Right ventricle myocardium inferior (tissue), 1 donor: ENCODE measurements at regions not wholly inside any gene's neighbourhood (a gene's known extent, or its start where the extent isn't known, plus 50 kb on each side); places are given as distances from the start of the nearest gene placed in this dataset.

Experiments used
- ATAC-seq: fragments of 200-7000 bp; cut with Tn5 transposase; one replicate; pipeline ENCODE4 v1.9.1; 2020; ENCODE audit warnings: mild to moderate bottlenecking, moderate library complexity
- DNase-seq: peaks from one replicate; pipeline ENCODE4 v3.0.0; 2021; ENCODE audit errors: missing footprints
- intact Hi-C: fragments of 100-400 bp; cut with DNase I; formaldehyde crosslinking; loops from one replicate; pipeline ENCODE4 v1.11.0; 2022
- donor health status: DM: no; HTN: yes; CAD: no; lungs with severe emphysema.

DNA sequence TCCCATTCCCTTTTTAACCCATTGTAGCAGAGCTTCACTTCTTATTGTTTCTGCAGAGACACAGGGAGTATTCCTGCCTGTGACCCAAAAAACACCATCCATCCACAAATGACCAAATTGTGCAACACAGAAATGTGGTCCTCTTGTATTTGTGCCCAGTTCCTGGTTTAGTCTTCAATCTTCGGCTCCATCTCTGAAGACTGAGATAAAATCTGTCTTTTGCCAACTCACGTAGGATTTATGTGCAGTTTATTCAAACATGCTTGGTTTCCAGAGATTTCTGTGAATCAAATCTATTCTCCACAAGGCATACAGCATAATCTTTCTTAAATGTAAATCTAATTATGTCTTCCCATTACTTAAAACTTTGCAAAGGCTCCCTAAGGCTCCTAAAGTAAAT, 307.0 kb downstream of the AASDHPPT start:
- no peak for ATAC-seq

DNA sequence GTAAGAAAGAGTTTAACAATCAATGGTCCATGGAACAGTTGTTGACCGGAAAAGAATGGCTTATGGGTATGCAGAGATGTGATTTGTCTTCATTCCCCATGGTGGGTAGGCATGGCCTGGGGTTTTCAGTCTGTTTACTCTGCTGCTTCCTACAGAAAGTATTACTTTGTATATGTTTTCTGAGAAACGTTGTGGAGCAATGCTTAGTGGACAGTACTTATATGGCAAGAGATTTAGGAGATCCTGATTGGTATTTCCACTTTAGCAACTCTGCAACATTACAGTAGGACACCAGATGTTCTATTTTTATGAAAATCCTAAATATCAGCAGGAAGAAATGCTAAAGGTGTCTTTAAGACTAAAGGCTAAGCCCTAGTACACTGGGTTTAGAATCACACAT, 309.1 kb downstream of the AASDHPPT start:
- DNase-seq (no peak), ATAC-seq (no peak)
- intact Hi-C loops = no loop called here

More for the DNA sequence above, 307.0 kb downstream of the AASDHPPT start:
- no peak for DNase-seq
- intact Hi-C loops = no loop called here

GRCh38 chr11:106389101-106389500, 311.6 kb downstream of the AASDHPPT start:
- intact Hi-C loops = no loop called here
- no peak for DNase-seq
- ATAC-seq = no peak

DNA sequence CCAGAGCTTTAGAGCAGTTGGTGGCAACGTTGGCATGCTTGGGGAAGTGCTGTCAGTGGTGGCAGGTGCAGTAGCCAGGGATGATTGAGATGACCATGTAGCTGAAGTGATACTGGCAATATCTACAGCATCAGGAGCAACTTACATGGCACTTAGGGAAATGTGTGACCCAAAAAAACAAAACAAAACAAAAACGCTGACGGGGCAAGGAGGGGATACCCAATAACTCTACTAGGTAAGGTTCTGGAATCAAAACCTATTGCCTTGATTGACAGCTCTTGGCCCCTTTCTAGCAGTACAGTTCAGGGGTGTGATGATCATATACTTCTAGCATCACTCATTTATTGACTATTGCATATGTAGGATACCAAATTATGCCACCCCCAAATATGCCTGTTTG, 312.6 kb downstream of the AASDHPPT start:
- intact Hi-C loops = no loop called here
- ATAC-seq = no peak

DNA sequence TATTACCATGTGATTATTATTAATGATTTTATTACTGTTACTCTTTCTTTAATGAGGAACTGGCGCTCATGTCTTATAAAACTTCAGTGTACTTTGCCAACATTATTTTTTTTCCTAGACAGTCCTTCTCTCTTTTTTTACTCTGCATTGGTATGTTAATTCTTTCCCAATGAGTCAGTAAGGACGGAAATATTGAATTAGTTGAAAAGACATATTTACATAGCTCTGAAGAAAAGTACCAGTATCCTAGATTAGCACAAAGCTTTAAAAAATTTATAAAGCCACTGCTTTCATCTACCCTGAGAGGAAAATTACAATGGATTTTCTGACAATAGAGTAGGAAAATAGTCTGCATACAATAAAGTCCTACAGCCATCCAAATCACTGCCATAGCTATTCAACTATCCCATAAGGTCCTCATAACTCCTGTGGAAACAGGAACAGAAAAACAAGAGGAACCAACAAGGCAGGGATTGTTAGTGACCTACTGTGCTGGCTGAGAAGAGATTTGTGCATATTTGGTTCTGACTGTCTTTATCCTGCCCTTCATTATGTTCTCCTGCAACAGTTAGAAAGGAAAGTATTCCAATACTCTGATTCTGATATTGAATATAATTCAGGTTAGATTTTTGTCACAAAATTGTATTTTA, 314.4 kb downstream of the AASDHPPT start:
- no peak for DNase-seq
- ATAC-seq = no peak
- intact Hi-C loops = no loop called here

More for the DNA sequence above, 312.6 kb downstream of the AASDHPPT start:
- DNase-seq = no peak

GRCh38 chr11:106395716-106396349, 318.4 kb downstream of the AASDHPPT start:
- intact Hi-C loops = no loop called here
- ATAC-seq = no peak

GRCh38 chr11:106397787-106398501, 320.5 kb downstream of the AASDHPPT start:
- DNase-seq = no peak
- intact Hi-C loops = no loop called here

More at GRCh38 chr11:106395716-106396349, 318.4 kb downstream of the AASDHPPT start:
- DNase-seq = no peak

GRCh38 chr11:106398502-106399075, 321.1 kb downstream of the AASDHPPT start:
- intact Hi-C loops = no loop called here
- DNase-seq (no peak), ATAC-seq (no peak)

More at GRCh38 chr11:106397787-106398501, 320.5 kb downstream of the AASDHPPT start:
- ATAC-seq = no peak

- no peak for ATAC-seq
- DNase-seq = no peak
- intact Hi-C loops = no loop called here
Observed at GRCh38 chr11:106399076-106399511, 321.6 kb downstream of the AASDHPPT start.

DNA sequence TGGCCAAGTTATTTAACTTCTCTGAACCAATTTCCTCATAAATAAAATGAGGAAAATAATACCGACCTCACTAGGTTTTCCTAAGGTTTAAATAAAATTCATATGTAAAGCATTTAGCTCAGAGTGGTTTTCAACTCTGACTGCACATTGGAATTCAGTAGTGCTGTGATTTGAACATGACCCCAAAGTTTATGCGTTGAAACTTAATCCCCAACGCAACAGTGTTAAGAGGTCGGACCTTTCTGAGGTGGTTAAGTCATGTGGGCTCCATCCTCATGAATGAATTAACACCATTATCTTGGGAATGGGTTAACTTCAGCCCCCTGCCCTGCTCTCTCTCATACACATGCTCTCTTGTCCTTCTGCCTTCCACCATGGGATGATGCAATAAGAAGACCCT, 322.2 kb downstream of the AASDHPPT start:
- intact Hi-C loops = no loop called here
- DNase-seq = no peak
- ATAC-seq = no peak

DNA sequence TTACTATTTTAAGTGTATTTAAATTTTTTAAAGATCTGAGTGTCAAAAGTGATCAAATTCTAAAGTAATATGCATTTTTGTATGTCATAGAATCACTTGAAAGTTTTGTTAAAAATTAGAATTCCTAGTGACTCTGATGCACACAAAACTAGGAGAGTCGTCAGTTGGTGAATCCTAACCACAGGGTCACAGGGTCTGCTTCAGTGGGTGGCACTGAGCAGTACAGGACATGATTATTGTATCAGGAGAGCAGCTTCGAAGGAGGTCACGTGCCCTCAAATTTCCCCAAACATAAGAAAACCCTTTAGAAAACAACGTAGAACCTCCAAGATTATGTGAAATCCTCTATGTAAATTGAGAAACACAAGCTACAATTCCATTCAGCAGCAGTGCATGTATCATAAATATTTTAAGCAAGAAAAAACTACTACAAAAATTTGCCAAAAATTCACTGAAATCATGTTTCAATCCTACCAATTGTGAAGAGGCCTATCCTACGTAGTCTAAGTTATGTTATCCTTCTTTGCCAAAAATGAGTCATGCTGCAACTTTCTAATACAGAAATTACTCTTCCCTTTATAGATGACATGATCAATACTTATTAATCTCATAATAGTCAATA, 323.6 kb downstream of the AASDHPPT start:
- intact Hi-C loops = no loop called here
- ATAC-seq (no peak), DNase-seq (no peak)

DNA sequence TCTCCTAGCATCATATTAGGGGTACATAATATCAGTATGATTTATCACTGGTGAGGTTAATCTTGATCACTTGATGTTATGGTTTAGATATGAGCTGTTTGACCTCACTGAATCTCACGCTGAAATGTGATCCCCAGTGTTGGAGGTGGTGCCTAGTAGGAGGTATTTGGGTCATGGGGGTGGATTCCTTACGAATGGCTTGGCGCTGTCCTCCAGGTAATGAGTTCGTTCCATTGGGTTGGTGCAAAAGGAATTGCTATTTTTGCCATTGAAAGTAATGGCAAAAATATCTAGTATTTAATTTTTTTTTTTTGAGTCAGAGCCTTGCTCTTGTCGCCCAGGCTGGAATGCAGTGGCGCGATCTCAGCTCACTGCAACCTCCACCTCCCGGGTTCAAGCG, 326.3 kb downstream of the AASDHPPT start:
- ATAC-seq (no peak), DNase-seq (no peak)
- intact Hi-C loops = no loop called here

- intact Hi-C loops = no loop called here
- ATAC-seq (no peak), DNase-seq (no peak)
Observed at GRCh38 chr11:106409222-106409621, 331.8 kb downstream of the AASDHPPT start.

GRCh38 chr11:106409671-106410070, 332.2 kb downstream of the AASDHPPT start:
- intact Hi-C loops = no loop called here
- DNase-seq (no peak), ATAC-seq (no peak)

DNA sequence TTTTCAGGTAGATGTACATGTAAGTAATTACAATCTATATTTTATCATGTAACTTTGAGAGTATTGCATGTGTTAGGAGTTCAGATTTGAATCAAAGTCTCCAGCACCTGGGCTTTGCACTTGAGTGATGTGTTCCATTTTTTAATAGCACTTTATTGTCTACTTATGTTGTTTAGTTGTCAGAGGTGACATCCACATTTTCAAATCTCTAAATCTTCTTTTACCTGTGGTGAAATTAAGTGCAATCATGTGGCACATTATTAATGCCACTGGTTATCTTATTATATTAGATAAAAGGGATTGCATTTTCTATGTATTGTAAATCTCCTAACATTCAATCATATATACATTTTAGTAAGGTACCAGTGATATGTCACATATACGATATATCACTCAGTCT, 333.4 kb downstream of the AASDHPPT start:
- ATAC-seq (no peak), DNase-seq (no peak)
- intact Hi-C loops = no loop called here

DNA sequence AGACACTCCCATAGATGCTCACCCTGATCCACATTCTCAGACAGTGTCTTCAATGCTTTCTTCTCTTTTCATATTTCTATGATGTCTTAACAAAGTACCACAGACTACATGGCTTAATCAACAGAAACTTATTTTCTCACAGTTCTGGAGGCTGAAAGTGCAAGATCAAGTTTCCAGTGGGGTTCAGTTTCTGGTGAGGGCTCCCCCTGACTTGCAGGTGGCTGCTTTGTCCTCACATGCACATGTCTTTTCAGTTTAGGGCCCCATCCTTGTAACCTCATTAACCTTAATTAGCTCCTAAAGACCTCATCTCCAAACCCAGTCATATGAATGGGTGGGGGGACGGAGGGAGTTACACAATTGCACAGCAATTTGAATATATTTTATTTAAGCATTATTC, 335.8 kb downstream of the AASDHPPT start:
- intact Hi-C loops = no loop called here
- DNase-seq = no peak
- no peak for ATAC-seq

DNA sequence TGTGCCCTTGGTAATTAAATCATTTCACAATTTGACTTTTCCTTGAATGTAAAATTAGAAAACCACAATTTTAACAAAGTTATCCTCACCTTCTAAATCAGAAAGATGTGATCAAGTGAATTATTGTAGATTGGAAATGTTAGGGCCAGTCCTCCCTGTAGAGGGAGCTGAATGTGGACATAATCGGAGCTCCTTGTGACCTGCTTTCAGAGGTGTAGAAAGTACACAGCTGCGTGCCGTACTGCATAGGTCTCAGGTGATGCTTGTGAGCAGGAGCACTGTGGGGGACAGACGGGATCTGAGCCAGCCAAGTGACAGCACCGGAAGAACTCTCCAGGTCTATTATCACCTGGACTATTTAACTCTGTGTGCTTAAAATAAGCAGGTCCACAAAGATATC, 338.0 kb downstream of the AASDHPPT start:
- DNase-seq (no peak), ATAC-seq (no peak)
- intact Hi-C loops = no loop called here

DNA sequence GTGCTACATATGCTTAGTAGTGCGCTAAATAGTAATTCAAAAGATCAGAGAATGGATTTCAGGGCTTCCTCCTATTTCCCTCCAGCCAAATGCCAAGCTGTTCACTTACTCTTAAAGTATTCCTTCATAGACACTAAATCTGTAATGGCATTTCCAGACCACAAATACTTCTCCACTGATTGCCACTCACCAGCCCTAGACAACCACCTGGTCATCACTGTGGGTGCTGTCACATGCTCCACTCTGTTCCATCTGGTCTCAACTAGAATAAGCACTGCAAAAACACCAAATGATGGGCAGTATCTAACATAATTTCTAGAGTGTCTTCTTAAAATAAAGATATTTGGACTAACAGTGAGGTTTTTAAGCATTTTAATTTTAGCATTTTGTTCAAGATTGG, 341.3 kb downstream of the AASDHPPT start:
- ATAC-seq (no peak), DNase-seq (no peak)
- intact Hi-C loops = no loop called here

DNA sequence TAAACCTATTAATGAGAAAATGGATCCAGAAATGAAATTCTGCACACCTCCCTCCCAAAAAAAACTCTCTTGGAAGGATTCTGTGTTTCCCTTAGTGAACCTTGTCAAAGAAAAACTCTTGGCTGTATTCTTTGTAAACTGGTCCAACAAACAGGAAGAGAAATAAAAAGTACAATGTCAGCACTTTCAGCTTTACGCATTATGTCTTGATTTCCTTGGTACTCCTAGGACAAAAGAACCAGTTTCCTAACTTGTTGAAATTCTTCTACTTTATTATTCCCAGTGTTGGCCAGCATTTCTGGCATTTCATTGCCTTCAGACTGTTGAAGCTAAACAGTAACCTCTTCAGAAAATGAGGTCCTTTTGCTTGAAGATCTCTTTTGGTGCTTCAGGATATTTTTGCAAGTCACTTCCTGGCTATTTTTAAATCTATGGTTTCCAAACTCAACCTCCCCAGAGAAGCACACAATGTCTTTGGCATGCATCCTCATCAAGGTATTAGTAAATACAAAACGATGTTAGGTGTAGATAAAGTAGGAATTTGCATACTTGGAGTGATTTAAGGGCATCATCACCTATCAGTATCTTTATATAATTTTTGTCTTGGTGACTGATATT, 342.7 kb downstream of the AASDHPPT start:
- DNase-seq = no peak
- no peak for ATAC-seq
- intact Hi-C loops = no loop called here
